ENCODE measurements at regions not wholly inside any gene's neighbourhood (a gene's known extent, or its start where the extent isn't known, plus 50 kb on each side); places are given as distances from the start of the nearest gene placed in this dataset.
"Not testable (repeated sequence)": the region's sequence is repeated elsewhere in the genome, so short reads cannot be mapped to it uniquely, and the experiment has no call there.

GRCh38 chr22:47351836-47352579, 589.6 kb downstream of the TBC1D22A start:
- H3K4me3 ChIP-seq, result no peak overlapping the region
- no peaks in the 10 kb centered on the region for H3K36me3 ChIP-seq
- H3K4me1 ChIP-seq, result no peaks in the 10 kb centered on the region
- intact Hi-C loops (cut with DNase I), result no loop called here
- no peak for TF ChIP-seq CTCF (IDR thresholded peaks at IDR 0.05)
- TF ChIP-seq POLR2A (IDR thresholded peaks at IDR 0.05), result no peak
- no peaks in the 10 kb centered on the region for H3K9me3 ChIP-seq
- no peak for DNase-seq
- no peak overlapping the region for H3K27ac ChIP-seq
- WGBS, 2 donors, result 76 to 88% methylated on average over 7 to 11 of the region's 11 CpGs
- H3K27me3 ChIP-seq, result peaks cover 0 to 34% (median 0%) of the 10 kb centered on the region in 4 donors

- H3K36me3 ChIP-seq; H3K4me3 ChIP-seq; intact Hi-C loops (cut with DNase I); H3K27ac ChIP-seq; DNase-seq; H3K4me1 ChIP-seq; H3K9me3 ChIP-seq: not testable (repeated sequence)
- WGBS, 2 donors, result 92 to 100% methylated on average over 1 of the region's 1 CpG
- peaks cover 0 to 40% (median 0%) of the 10 kb centered on the region in 4 donors for H3K27me3 ChIP-seq
Observed at GRCh38 chr22:47346287-47346686, 583.8 kb downstream of the TBC1D22A start.

DNA sequence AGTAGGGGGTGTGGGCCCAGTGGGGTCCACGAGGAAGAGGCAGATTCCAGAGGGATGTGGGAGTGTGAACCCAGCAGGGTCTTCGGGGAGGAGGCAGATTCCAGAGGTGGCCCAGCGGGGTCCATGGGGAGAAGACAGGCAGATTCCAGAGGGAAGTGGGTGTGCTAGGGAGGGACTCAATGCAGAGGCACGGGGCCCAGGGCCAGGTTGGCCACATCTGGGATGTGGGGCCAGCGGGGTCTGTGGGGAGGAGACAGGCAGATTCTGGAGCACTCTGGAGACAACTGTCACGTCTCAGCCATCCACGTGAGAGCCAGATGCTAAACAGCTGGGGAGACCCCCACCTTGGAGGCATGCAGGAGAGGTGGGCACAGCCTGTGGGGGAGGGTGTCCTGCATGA, 582.6 kb downstream of the TBC1D22A start:
- H3K4me3 ChIP-seq, result no peak overlapping the region
- peaks cover 0 to 38% (median 0%) of the 10 kb centered on the region in 4 donors for H3K27me3 ChIP-seq
- H3K27ac ChIP-seq, result no peak overlapping the region
- H3K4me1 ChIP-seq, result peaks cover 0 to 12% (median 0%) of the 10 kb centered on the region in 3 donors
- H3K36me3 ChIP-seq, result no peaks in the 10 kb centered on the region
- no peak for DNase-seq
- intact Hi-C loops (cut with DNase I), result no loop called here
- no peaks in the 10 kb centered on the region for H3K9me3 ChIP-seq
- TF ChIP-seq POLR2A (IDR thresholded peaks at IDR 0.05) (no peak), CTCF (IDR thresholded peaks at IDR 0.05) (no peak)
- 63% methylated on average over 4 to 7 of the region's 7 CpGs for WGBS, 2 donors

DNA sequence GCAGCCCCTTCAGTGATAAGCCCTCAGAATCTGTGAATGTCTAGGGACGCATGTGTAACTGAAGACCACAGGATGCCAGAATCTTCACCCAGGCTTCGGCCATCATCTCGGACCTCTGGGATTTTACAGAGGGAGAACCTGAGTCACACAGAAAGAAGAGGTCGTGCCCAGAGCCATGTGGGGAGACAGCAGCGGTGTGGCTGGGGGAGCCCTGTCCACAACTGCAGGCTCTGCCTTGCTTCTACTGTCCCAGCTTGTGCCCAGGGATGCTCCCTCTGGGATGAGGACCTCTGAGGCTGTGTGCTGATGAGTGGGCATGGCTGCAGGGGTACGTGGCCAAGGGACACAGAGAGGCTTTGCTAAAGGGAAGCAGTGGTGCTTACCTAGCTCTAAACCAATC, 582.0 kb downstream of the TBC1D22A start:
- TF ChIP-seq CTCF (IDR thresholded peaks at IDR 0.05) (no peak), POLR2A (IDR thresholded peaks at IDR 0.05) (no peak)
- H3K27ac ChIP-seq, result no peak overlapping the region
- intact Hi-C loops (cut with DNase I), result no loop called here
- H3K4me3 ChIP-seq, result no peak overlapping the region
- H3K4me1 ChIP-seq, result peaks cover 0 to 15% (median 0%) of the 10 kb centered on the region in 3 donors
- H3K9me3 ChIP-seq, result no peaks in the 10 kb centered on the region
- H3K36me3 ChIP-seq, result no peaks in the 10 kb centered on the region
- no peak for DNase-seq
- 90% methylated on average over 2 to 5 of the region's 6 CpGs for WGBS, 2 donors
- H3K27me3 ChIP-seq, result peaks cover 0 to 38% (median 0%) of the 10 kb centered on the region in 4 donors

- peaks cover 0 to 38% (median 0%) of the 10 kb centered on the region in 4 donors for H3K27me3 ChIP-seq
- H3K4me1 ChIP-seq, result peaks cover 0 to 15% (median 0%) of the 10 kb centered on the region in 3 donors
- no peak for DNase-seq
- intact Hi-C loops (cut with DNase I), result no loop called here
- H3K36me3 ChIP-seq, result no peaks in the 10 kb centered on the region
- 78 to 82% methylated on average over 3 of the region's 8 CpGs for WGBS, 2 donors
- no peak overlapping the region for H3K4me3 ChIP-seq
- TF ChIP-seq POLR2A (IDR thresholded peaks at IDR 0.05) (no peak), CTCF (IDR thresholded peaks at IDR 0.05) (no peak)
- no peaks in the 10 kb centered on the region for H3K9me3 ChIP-seq
- no peak overlapping the region for H3K27ac ChIP-seq
Observed at GRCh38 chr22:47343611-47344010, 581.2 kb downstream of the TBC1D22A start.

Measured in esophagus squamous epithelium (tissue), 5 donors.